ENCODE measurements at regions not wholly inside any gene's neighbourhood (a gene's known extent, or its start where the extent isn't known, plus 50 kb on each side); places are given as distances from the start of the nearest gene placed in this dataset.

DNA sequence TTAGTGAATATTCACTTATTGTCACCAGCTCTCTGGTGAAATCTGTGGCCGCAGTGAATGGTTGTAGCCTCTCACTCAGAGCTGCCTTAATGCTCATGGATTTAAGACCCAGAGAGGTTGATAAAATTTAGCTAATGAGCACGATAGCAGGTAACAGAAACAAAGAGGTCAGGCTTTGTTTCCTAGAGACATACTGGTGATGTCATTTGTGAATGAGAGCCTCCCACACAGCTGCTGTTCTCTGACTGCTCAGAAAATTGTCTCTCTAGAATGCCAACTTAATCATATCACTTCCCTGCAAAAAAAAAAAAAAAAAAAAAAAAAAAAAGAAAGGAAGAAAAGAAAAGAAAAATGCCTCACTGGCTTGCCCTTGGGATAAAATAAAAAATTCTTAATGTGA lies 411.7 kb upstream of the MYT1L start:
- TF ChIP-seq, protein P1, sequence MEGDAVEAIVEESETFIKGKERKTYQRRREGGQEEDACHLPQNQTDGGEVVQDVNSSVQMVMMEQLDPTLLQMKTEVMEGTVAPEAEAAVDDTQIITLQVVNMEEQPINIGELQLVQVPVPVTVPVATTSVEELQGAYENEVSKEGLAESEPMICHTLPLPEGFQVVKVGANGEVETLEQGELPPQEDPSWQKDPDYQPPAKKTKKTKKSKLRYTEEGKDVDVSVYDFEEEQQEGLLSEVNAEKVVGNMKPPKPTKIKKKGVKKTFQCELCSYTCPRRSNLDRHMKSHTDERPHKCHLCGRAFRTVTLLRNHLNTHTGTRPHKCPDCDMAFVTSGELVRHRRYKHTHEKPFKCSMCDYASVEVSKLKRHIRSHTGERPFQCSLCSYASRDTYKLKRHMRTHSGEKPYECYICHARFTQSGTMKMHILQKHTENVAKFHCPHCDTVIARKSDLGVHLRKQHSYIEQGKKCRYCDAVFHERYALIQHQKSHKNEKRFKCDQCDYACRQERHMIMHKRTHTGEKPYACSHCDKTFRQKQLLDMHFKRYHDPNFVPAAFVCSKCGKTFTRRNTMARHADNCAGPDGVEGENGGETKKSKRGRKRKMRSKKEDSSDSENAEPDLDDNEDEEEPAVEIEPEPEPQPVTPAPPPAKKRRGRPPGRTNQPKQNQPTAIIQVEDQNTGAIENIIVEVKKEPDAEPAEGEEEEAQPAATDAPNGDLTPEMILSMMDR (IDR thresholded peaks at IDR 0.05): no peak
- no peak for TF ChIP-seq POLR2A (IDR thresholded peaks at IDR 0.05)
